Parathyroid adenoma (tissue), 2 donors: ENCODE measurements at regions not wholly inside any gene's neighbourhood (a gene's known extent, or its start where the extent isn't known, plus 50 kb on each side); places are given as distances from the start of the nearest gene placed in this dataset.

Experiments used
- H2AFZ ChIP-seq: fragments of 300-600 bp; sonication (generic); one replicate; pipeline ENCODE4 v1.7.0; 2017; ENCODE audit warnings: antibody characterized with exemption, mild to moderate bottlenecking
- H3K27ac ChIP-seq: fragments of 300-600 bp; sonication (generic); one replicate; pipeline ENCODE4 v1.7.0; 2017
- H3K27me3 ChIP-seq: fragments of 300-600 bp; sonication (generic); one replicate; pipeline ENCODE4 v1.7.0; 2017; ENCODE audit warnings: low read length; ENCODE audit not compliant: control insufficient read depth, insufficient read depth
- H3K36me3 ChIP-seq: fragments of 300-600 bp; sonication (generic); one replicate; pipeline ENCODE4 v1.7.0; 2017; ENCODE audit warnings: low read length; ENCODE audit not compliant: control insufficient read depth, insufficient read depth
- H3K4me1 ChIP-seq: fragments of 300-600 bp; sonication (generic); one replicate; pipeline ENCODE4 v1.7.0; 2017; ENCODE audit warnings: control low read depth
- H3K4me2 ChIP-seq: fragments of 300-600 bp; sonication (generic); one replicate; pipeline ENCODE4 v1.7.0; 2017; ENCODE audit warnings: low read length
- H3K4me3 ChIP-seq: fragments of 300-600 bp; sonication (generic); one replicate; pipeline ENCODE4 v1.7.0; 2017; ENCODE audit warnings: low read depth, low read length
- H3K79me2 ChIP-seq: fragments of 300-600 bp; sonication (generic); one replicate; pipeline ENCODE4 v1.7.0; 2017; ENCODE audit warnings: control low read depth
- H3K9ac ChIP-seq: fragments of 300-600 bp; sonication (generic); one replicate; pipeline ENCODE4 v1.7.0; 2017; ENCODE audit warnings: mild to moderate bottlenecking
- H3K9me3 ChIP-seq: fragments of 300-600 bp; sonication (generic); one replicate; pipeline ENCODE4 v1.7.0; 2017; ENCODE audit warnings: low read length; ENCODE audit not compliant: control insufficient read depth
- CTCF ChIP-seq: fragments of 300-600 bp; sonication (generic); IDR thresholded peaks from one replicate; pipeline ENCODE4 v1.7.0; 2017; ENCODE audit warnings: antibody characterized with exemption, mild to moderate bottlenecking
- donor health status: primary hyperparathyroidism.

- Histone ChIP-seq H3K4me2 (no peak overlapping the region), H3K4me3 (no peak overlapping the region), H3K79me2 (no peaks in the 10 kb centered on the region), H3K27ac (no peak overlapping the region), H3K9me3 (no peaks in the 10 kb centered on the region), H3K4me1 (no peaks in the 10 kb centered on the region), H2AFZ (no peak overlapping the region), H3K9ac (no peak overlapping the region), H3K36me3 (no peaks in the 10 kb centered on the region), H3K27me3 (no peaks in the 10 kb centered on the region)
- TF ChIP-seq CTCF, result no peak
These were observed 280.8 kb downstream of the CDH11 start for GRCh38 chr16:64841071-64841470.

GRCh38 chr16:64830653-64831052, 291.2 kb downstream of the CDH11 start:
- Histone ChIP-seq H3K36me3 (no peaks in the 10 kb centered on the region), H3K4me2 (no peak overlapping the region), H3K4me3 (no peak overlapping the region), H3K4me1 (no peaks in the 10 kb centered on the region), H3K27me3 (no peaks in the 10 kb centered on the region), H2AFZ (no peak overlapping the region), H3K9ac (no peak overlapping the region), H3K27ac (no peak overlapping the region), H3K9me3 (no peaks in the 10 kb centered on the region), H3K79me2 (no peaks in the 10 kb centered on the region)
- no peak for TF ChIP-seq CTCF

- Histone ChIP-seq H3K4me3 (no peak overlapping the region), H3K4me2 (no peak overlapping the region), H3K27me3 (no peaks in the 10 kb centered on the region), H3K36me3 (no peaks in the 10 kb centered on the region), H3K27ac (no peak overlapping the region), H3K9me3 (no peaks in the 10 kb centered on the region), H3K79me2 (no peaks in the 10 kb centered on the region), H2AFZ (no peak overlapping the region), H3K4me1 (no peaks in the 10 kb centered on the region), H3K9ac (no peak overlapping the region)
- TF ChIP-seq CTCF, result no peak
These were observed 292.2 kb downstream of the CDH11 start for GRCh38 chr16:64829678-64830077.

GRCh38 chr16:64826374-64826773, 295.5 kb downstream of the CDH11 start:
- H3K36me3 ChIP-seq, result no peaks in the 10 kb centered on the region
- no peaks in the 10 kb centered on the region for H3K4me1 ChIP-seq
- H3K9ac ChIP-seq, result no peak overlapping the region
- H3K79me2 ChIP-seq, result no peaks in the 10 kb centered on the region
- H3K4me2 ChIP-seq, result no peak overlapping the region
- H3K9me3 ChIP-seq, result no peaks in the 10 kb centered on the region
- H3K4me3 ChIP-seq, result no peak overlapping the region
- no peaks in the 10 kb centered on the region for H3K27me3 ChIP-seq
- no peak overlapping the region for H3K27ac ChIP-seq
- no peak overlapping the region for H2AFZ ChIP-seq
- TF ChIP-seq CTCF, result no peak

GRCh38 chr16:64823481-64824075, 298.3 kb downstream of the CDH11 start:
- H3K4me1 ChIP-seq, result no peaks in the 10 kb centered on the region

More at GRCh38 chr16:64823481-64824075, 298.3 kb downstream of the CDH11 start:
- no peak overlapping the region for H3K27ac ChIP-seq
- H3K4me2 ChIP-seq, result no peak overlapping the region
- H2AFZ ChIP-seq, result no peak overlapping the region
- TF ChIP-seq CTCF, result no peak
- H3K9ac ChIP-seq, result no peak overlapping the region
- H3K9me3 ChIP-seq, result no peaks in the 10 kb centered on the region
- no peaks in the 10 kb centered on the region for H3K79me2 ChIP-seq
- no peaks in the 10 kb centered on the region for H3K36me3 ChIP-seq
- H3K27me3 ChIP-seq, result no peaks in the 10 kb centered on the region
- no peak overlapping the region for H3K4me3 ChIP-seq
